ENCODE measurements at regions not wholly inside any gene's neighbourhood (a gene's known extent, or its start where the extent isn't known, plus 50 kb on each side); places are given as distances from the start of the nearest gene placed in this dataset.
"Not testable (repeated sequence)": the region's sequence is repeated elsewhere in the genome, so short reads cannot be mapped to it uniquely, and the experiment has no call there.

- no peak for TF ChIP-seq POLR2A (IDR thresholded peaks at IDR 0.05; ENCODE audit: extremely low read depth, insufficient read length)
- no peak for TF ChIP-seq CTCF (IDR thresholded peaks at IDR 0.05; ENCODE audit: low read depth, low read length)
- TF ChIP-seq, protein P1, sequence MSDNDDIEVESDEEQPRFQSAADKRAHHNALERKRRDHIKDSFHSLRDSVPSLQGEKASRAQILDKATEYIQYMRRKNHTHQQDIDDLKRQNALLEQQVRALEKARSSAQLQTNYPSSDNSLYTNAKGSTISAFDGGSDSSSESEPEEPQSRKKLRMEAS (IDR thresholded peaks at IDR 0.05; ENCODE audit: low read depth, low read length) = no peak
- TF ChIP-seq MYC (IDR thresholded peaks at IDR 0.05; ENCODE audit: low read depth, low read length) = no peak
- DNase-seq (ENCODE audit: low read depth) = no peak
- no peak overlapping the region for H3K4me3 ChIP-seq (ENCODE audit: low read depth, low read length)
Observed at GRCh38 chr3:34157491-34157890, 359.1 kb downstream of the PDCD6IP start.

- no peak overlapping the region for H3K4me3 ChIP-seq (ENCODE audit: low read depth, low read length)
- TF ChIP-seq MYC (IDR thresholded peaks at IDR 0.05; ENCODE audit: low read depth, low read length) (no peak), CTCF (IDR thresholded peaks at IDR 0.05; ENCODE audit: low read depth, low read length) (no peak), POLR2A (IDR thresholded peaks at IDR 0.05; ENCODE audit: extremely low read depth, insufficient read length) (no peak)
- TF ChIP-seq, protein P1 (IDR thresholded peaks at IDR 0.05; ENCODE audit: low read depth, low read length) = no peak
- no peak for DNase-seq (ENCODE audit: low read depth)
Observed at GRCh38 chr3:34159613-34160420, 361.4 kb downstream of the PDCD6IP start.

- H3K4me3 ChIP-seq (ENCODE audit: low read depth, low read length); DNase-seq (ENCODE audit: low read depth): not testable (repeated sequence)
Observed at GRCh38 chr3:34169636-34170035, 371.2 kb downstream of the PDCD6IP start.

DNA sequence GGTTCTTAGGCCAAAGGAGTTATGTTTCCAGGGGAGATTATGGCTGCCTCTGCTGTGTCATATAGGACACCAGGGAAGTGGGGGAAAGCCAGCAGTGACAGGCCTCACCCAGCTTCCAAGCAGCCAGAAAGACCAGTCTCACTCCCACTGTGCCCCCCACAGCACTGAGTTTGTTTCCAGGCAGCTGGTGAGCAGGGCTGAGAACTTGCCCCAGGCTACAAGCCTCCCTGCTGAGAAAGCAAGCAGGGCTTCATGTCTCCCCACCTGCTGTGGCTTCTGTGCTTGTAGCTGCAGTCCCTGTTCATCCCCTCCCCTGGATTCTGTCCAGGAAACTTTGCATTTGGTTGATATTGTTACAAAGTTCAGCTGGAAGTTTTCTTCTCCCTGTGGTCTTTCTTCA is 376.3 kb downstream of the PDCD6IP start:
- no peak for TF ChIP-seq MYC (IDR thresholded peaks at IDR 0.05; ENCODE audit: low read depth, low read length)
- TF ChIP-seq POLR2A (IDR thresholded peaks at IDR 0.05; ENCODE audit: extremely low read depth, insufficient read length) = no peak
- TF ChIP-seq, protein P1 (IDR thresholded peaks at IDR 0.05; ENCODE audit: low read depth, low read length) = no peak
- no peak for TF ChIP-seq CTCF (IDR thresholded peaks at IDR 0.05; ENCODE audit: low read depth, low read length)
- no peak overlapping the region for H3K4me3 ChIP-seq (ENCODE audit: low read depth, low read length)
- no peak for DNase-seq (ENCODE audit: low read depth)

GRCh38 chr3:34175636-34176176 is 377.3 kb downstream of the PDCD6IP start:
- DNase-seq (ENCODE audit: low read depth) = no peak
- TF ChIP-seq CTCF (IDR thresholded peaks at IDR 0.05; ENCODE audit: low read depth, low read length) = no peak
- TF ChIP-seq, protein P1 (IDR thresholded peaks at IDR 0.05; ENCODE audit: low read depth, low read length) = no peak
- no peak for TF ChIP-seq MYC (IDR thresholded peaks at IDR 0.05; ENCODE audit: low read depth, low read length)
- no peak for TF ChIP-seq POLR2A (IDR thresholded peaks at IDR 0.05; ENCODE audit: extremely low read depth, insufficient read length)
- H3K4me3 ChIP-seq (ENCODE audit: low read depth, low read length) = no peak overlapping the region

- TF ChIP-seq, protein P1 (IDR thresholded peaks at IDR 0.05; ENCODE audit: low read depth, low read length) = no peak
- TF ChIP-seq MYC (IDR thresholded peaks at IDR 0.05; ENCODE audit: low read depth, low read length) = no peak
- no peak for TF ChIP-seq POLR2A (IDR thresholded peaks at IDR 0.05; ENCODE audit: extremely low read depth, insufficient read length)
- TF ChIP-seq CTCF (IDR thresholded peaks at IDR 0.05; ENCODE audit: low read depth, low read length) = no peak
- H3K4me3 ChIP-seq (ENCODE audit: low read depth, low read length) = no peak overlapping the region
- no peak for DNase-seq (ENCODE audit: low read depth)
Observed at GRCh38 chr3:34176723-34177122, 378.3 kb downstream of the PDCD6IP start.
